GM19372 (cell line): ENCODE measurements at regions not wholly inside any gene's neighbourhood (a gene's known extent, or its start where the extent isn't known, plus 50 kb on each side); places are given as distances from the start of the nearest gene placed in this dataset.

Experiments used
- ATAC-seq: cut with Tn5 transposase; IDR thresholded peaks from one replicate; pipeline ENCODE4 v1.9.1; 2021; ENCODE audit warnings: mild to moderate bottlenecking, low read depth, moderate library complexity; ENCODE audit not compliant: unreplicated experiment

DNA sequence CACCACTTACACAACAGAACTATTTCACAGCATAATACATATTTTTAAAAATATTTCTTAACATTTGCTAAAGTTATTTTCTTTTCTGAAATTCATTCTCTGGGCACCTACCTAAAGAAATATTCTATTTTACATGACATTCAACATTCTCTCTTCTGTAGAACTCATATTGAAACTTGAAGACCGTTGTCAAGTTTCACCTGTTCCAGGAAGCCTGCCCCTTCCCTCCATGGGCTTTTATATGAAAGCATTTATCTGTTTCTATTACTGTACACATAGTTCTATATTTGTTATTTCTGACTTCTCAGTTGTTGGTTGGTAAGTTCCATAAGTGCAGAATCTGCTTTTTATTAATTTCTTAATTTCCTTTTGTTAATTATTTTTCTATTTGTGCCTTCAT is 204.3 kb upstream of the ALCAM start:
- ATAC-seq, result no peak

DNA sequence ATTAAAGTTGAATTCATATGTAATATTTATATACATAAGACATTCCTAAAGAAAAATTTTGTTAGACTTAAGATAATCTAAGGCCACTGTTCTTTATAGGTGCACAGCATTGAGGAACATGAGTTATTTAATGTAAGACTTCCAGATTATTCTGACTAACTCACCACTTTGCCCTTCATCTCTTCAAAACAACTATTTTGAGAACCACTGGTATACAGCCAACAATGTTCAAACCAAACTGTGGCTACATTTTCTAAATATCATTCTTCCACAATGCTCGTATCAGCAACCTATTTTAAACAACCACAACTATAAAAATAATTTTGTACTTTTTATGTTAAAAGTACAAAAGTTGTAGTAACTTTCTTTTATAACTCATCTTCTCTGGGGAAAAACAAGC is 199.8 kb upstream of the ALCAM start:
- no peak for ATAC-seq

DNA sequence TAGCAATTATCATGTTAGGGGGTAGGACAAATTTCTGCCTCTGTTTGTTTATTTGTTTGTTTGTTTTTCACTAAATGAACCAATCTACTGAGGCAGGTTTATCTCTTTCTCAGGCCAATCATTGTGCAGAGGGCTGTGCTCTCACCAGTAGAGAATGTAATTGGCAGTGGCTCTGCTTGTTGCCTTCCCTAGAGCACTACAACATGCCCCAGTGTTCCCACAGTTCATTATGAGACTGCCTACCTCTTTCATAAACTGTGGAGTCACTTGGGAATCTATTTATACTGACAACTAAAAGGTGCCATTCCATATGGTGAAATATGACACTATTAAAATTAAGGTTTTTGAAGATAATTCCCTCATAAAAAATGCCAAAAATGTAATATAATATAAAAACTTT is 196.3 kb upstream of the ALCAM start:
- no peak for ATAC-seq

DNA sequence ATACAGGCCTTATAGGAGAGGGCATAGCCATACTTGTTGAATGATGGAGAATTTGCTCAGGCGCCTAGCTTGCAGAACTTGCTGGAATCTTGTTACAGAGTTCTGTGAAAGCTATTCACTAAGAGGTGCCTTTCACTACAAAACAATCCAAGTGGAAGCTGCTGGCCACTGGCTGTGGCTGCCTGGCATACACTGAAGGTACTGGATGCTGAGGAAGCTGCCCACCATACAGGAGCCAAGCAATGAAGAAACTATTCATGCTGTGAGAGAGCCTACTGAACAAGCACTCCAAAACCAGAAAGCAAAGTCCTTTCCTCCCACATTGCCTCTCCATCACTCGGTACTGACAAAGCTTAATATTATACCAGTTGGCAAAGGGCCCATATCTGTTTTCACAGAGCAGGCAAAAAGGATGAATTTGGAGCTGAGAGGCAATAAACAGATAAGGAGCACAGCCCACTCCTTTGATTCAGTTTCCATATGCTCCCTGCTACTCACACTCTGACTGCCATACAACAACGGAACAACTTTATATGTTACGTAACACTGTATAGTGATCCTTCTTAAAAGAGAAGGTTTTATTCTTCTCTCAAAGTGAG is 192.6 kb upstream of the ALCAM start:
- ATAC-seq, result no peak

DNA sequence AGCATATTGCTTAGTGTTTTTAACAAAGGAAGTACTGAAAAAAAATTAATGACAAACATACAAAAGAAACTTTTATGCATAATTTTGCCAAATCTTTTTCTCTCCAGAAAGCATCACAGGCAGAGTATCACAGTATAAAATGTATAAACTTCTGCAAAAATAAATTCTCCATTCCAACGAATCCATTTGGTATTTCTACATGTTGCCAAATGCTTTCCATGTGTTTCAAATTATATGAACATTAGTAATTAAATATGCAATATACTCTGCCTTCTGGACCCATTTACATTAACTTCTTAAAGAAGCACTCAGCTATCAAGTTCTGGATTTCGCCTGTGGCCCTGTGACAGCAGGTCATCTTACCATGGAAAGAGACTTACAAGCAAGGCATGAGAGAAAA is 189.1 kb upstream of the ALCAM start:
- ATAC-seq, result no peak

DNA sequence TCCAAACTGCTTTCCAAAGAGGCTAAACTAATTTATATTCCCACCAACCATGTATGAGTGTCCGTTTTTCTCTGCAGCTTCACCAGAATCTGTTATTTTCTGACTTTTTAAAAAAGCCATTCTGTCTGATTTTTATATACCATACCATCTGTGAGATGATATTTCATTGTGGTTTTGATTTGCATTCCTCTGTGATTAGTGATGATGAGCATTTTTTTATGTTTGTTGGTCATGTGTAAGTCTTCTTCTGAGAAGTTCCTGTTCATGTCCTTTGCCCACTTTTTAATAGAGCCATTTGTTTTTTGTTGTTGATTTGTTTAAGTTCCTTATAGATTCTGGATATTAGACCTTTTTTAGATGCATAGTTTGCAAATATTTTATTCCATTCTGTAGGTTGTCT is 179.4 kb upstream of the ALCAM start:
- no peak for ATAC-seq

DNA sequence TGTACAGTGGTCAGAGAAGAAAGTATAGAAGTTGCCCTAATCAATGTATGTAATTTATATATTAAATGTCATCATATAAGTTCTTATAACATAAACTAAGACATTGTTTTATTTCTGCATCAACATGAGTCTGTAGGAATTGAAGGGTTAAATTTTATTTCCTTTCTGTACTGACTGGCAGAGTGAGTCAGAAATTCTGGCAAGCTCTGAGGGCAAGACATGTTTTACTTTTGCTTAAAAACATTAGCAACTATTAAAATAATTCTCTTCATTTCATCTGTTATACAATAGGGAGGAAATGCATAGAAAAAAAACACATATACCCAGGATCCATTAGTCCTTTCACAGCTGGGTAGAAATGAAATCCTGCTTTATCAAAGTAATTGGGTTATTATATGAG is 171.4 kb upstream of the ALCAM start:
- no peak for ATAC-seq

DNA sequence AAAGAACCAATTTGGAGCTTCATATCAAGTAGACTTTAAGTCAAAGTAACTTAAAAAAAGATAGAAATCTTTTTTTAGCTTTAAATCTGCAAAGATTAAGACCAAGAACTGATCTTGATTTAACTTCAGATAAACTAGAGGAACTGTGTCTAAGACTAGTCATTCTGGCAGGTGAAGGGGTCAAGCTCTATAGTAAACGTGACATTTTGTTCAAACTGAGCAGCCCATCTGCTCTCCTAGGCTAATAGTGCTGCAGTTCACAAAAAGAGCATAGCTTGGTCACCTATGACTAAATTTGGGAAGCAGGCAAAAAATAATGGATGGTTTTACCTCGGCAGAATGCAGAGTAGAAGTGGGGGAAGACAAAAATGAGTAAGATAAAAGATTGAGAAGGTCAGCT is 168.8 kb upstream of the ALCAM start:
- no peak for ATAC-seq

DNA sequence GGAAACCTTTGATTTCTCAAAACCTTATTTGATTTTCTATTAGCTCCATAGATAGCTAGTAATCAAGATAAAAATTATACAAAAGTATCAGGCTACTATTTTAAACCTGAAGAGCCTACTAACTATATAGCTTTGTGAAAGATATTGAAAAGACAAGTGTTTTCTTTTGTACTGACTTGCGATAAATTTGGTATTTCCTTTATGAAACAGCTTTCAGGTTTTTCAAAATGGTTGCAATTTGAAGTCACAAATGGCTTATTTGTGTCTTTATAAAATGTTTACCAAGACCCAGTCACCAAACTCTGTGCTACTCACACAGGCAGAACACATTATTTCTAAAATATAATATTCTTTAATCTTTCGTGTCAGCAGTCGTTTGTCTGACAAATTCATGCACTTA is 167.5 kb upstream of the ALCAM start:
- ATAC-seq, result no peak

DNA sequence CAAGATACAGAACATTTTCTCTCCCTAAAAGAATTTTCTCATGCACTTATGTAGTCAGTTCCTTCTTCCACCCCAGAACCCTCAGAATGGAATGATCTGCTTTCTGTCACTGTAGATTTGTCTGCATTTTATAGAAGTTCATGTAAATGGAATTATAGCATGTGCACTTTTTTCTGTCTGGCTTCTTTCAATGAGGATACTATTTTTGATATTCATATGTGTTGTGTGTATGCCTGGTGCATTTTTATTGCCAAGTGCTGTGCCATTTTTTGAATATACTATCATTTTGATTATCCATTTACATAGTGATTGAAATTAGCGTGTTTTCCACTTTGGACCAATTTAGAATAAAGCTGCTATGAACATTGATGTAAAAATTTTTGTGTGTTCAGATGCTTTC is 156.6 kb upstream of the ALCAM start:
- no peak for ATAC-seq

DNA sequence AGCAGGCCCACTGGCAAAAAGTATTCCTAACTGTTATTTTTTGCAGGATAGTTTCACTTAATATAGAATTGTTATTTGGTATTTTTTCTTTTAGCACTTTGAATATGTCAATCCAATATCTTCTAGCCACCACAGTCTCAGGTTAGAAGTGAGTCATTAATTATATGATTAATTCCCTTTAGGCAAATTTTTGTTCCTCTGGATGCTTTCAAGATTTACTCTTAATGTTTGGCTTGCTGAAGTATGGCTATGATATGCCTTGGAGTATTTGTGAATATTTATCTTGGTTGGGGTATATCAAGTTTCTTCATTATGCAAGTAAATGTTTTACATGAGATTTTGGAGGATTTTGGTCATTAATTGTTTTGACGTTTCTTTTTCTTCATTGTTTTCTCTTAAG is 152.1 kb upstream of the ALCAM start:
- no peak for ATAC-seq

DNA sequence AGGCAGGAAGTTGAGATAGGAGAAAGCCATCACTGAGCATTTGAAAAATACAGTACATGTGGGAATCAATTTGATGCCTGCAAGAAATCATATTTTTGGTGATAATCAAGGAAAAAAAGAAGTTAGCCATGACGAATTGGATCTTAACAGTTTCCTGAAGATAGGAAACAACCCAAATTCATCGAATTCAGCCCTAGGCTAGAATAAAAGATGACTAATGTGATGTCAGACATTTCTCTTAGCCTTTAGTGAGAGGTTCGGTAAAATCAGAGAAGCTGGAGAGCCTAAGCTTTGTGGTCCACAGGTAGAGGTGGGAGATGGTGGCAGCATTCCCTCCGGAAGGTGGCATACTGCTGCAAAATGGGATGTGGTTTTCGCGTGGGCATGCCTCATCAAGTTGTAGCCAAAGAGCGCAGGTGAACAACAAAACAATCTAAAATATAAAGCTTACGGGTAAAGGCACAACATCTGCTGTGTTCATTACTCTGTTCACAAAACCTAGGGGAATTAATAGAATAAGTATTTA is 144.1 kb upstream of the ALCAM start:
- ATAC-seq, result no peak

DNA sequence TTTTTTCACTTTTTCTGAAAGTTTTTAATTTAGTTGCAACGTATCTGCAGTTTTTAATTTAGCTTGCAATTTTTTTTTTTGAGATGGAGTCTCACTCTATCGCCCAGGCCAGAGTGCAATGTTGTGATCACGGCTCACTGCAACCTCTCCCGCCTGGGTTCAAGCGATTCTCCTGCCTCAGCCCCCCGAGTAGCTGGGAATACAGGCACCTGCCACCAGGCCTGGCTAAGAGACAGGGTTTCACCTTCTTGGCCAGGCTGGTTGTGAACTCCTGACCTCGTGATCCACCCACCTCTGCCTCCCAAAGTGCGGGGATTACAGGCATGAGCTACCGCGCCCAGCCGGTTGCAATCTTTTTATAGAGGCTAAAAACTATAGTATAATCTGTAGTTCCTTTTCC is 142.9 kb upstream of the ALCAM start:
- ATAC-seq, result no peak

DNA sequence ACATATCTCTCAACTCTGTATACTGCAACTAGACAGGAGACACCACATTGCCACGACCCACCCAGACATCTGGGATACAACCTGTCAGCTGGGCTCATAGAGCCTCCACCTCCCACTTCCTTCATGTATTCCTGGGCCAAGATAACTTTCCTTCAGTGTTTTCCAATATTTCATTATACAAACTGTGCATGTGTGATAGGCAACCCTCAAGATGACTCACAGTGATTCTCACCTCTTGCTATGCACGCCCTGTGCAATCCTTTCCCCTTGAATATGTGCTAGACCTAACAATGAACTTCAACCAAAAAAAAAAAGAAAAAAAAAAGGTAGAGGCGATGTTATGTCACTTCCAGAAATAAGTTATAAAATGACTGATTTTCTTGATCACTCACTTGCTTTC is 138.0 kb upstream of the ALCAM start:
- no peak for ATAC-seq

DNA sequence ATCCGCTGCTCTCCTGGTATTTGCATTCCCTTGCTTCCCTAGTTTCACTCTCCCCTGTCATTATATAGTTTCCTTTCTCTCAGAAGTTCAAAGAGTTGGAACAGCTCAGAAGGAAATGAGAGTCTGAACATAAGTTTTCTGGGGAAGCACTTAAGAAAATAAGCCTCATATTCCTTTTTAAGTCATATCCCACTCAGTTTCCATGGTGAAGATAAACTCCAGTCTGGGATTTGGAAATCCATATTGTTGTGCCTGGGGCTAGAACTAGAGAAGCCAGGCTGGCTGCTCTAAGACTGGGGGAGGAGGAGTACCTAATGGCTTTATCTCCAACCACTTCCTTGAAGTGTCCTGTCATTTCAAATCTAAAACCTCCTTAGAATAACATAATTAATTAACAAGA is 134.2 kb upstream of the ALCAM start:
- no peak for ATAC-seq

DNA sequence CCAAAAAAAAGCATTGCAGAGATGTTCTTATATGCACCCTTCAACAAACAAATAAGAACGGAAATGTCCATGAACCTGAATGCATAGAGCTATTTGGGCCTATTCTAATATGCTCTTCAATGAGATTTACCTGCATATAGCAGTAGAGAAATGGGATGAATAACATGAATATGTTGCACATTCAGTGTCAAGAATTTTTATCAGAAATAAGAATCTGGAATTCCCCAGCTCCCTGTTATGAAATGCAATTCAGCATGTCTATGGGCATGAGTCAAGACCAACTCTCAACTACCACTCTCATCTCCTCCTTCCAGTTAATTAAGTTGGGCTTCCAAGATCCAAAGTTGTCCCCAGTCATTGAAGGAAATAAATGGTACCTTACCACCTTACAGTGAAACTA is 133.7 kb upstream of the ALCAM start:
- ATAC-seq, result no peak

DNA sequence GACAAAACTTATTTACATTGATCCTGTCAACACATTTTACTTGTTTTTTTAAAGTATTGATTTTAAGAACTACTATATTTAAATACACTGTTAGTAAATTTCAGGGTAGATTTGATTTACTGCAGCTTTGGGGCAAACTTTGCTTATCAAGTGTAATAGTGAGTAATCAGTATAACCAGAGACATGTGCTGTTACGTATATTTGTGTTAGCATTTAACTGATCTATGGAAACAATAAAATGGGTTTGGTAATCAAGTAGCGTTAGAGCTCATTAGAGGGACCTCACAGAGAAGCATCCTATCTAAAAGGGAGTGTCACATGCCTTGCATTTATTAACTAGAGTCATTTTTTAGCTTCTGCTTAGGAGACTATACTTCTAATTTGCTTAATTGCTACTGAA is 131.5 kb upstream of the ALCAM start:
- no peak for ATAC-seq

DNA sequence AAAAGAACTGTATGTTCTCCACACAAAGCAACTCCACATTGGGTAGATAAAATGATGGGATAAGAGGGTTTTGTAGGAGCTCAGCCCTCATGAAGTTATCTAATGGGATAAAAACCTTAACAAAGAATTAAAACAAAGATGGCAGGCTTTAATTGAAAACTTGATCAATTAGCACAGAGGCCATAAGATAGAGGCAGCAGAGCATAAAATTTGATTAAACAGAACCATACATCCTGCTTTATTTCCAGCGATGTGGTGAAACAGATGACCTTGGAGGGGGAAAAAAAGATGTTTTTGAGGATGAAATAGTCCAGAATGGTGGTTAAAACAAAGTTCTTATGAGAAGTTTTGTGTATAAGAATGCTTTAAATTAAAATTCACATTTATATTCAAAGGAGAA is 130.9 kb upstream of the ALCAM start:
- no peak for ATAC-seq

DNA sequence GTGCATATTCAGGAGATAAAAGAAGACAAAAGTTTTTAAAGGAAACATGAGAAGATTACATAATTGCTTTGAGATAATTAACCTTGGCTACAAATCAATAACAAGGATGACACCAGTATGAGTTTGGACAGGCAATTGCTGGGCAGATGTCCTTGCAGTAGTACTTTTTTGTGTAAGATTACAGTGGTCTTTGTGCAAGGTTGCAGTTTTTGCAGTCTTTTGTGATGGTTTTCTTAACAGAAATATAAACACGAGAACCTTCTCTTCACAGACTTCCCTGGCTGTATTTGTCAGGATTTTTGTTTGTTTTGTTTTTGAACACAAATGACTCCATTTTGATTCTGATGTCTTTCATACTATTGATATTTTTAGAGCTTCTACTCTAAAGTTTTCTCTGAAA is 128.3 kb upstream of the ALCAM start:
- ATAC-seq, result no peak

DNA sequence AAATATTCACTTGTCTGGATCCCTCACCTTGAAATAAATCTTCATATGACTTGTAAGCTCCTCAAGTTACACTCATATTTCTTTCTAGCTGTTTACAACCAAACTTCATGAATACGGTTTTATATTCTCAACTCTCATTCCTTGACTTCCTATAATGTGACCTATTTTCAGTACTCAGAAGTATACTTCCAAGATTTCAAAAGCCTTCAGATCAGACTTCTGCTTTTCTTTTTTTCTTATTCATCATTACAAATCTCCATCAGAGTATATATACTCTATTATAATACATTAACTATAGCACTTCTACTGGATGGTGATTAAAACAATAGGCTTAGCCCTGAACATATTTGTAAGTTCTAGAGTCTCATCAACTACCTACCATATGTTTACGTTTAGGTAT is 123.6 kb upstream of the ALCAM start:
- no peak for ATAC-seq

DNA sequence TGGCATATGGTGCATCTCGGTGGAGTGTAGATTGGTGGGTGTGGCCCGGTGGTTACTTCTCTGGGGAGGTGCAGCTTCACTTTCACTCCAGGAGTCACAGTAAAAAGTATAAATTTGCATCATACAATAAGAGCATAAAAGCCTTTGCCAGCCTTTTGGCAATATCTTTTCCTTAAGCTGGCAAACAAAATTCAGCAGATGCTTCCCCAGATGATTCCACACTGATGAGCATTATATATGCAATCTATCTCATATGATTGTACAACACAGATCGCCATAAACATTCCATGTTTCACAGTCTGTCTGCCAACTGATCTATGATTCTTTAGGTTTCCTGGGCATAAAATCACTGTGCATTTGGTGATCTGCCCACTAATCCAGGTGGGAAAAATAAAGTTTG is 120.2 kb upstream of the ALCAM start:
- no peak for ATAC-seq

DNA sequence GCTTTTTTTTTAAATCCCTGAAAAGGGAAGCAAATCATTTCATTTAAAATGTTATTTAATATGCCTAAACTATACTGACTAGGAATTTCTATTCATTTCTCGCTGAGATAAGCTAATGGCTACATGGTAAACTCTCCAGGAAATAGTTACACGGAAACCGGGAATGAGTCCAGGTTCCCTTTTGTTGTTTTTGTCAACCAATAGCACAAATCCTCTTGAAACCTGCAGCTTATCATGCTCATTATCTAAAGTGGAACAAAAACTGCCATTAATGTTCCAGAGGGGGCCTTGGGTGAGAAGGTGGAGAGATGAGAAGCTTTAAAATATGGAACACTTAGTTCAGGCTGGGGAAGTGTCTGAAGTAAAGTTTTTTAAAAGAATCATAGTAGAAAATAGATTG is 113.5 kb upstream of the ALCAM start:
- ATAC-seq, result no peak

DNA sequence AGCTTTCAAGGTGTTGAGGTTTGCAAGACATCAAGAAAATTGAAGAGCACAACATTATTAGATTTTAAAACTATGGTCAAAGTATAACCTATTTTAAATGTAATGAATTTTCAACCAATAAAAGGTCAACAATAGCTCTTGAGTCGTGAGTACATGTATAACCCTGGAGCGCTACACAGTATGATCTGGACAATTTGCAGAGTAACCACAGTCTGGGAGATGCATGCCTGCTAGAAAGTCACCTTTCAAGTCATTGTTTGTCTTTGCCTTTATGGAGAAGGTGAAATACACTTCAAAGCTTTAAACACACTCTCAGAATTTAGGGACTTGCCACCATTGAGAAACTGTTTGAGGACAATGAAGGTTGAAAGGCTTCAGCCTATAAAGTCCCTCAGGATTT is 112.6 kb upstream of the ALCAM start:
- ATAC-seq, result no peak
